GM19239 (cell line): ENCODE measurements at regions not wholly inside any gene's neighbourhood (a gene's known extent, or its start where the extent isn't known, plus 50 kb on each side); places are given as distances from the start of the nearest gene placed in this dataset.
"Not testable (repeated sequence)": the region's sequence is repeated elsewhere in the genome, so short reads cannot be mapped to it uniquely, and the experiment has no call there.

Source experiments
- DNase-seq: peaks from one replicate; pipeline ENCODE4 v3.0.0; 2011; ENCODE audit warnings: low spot score; ENCODE audit not compliant: insufficient read length
- FAIRE-seq: peaks from 2 replicates; lab custom pipeline; 2011; peaks lifted over from hg19 to GRCh38; lab: Jason Lieb, UNC

DNA sequence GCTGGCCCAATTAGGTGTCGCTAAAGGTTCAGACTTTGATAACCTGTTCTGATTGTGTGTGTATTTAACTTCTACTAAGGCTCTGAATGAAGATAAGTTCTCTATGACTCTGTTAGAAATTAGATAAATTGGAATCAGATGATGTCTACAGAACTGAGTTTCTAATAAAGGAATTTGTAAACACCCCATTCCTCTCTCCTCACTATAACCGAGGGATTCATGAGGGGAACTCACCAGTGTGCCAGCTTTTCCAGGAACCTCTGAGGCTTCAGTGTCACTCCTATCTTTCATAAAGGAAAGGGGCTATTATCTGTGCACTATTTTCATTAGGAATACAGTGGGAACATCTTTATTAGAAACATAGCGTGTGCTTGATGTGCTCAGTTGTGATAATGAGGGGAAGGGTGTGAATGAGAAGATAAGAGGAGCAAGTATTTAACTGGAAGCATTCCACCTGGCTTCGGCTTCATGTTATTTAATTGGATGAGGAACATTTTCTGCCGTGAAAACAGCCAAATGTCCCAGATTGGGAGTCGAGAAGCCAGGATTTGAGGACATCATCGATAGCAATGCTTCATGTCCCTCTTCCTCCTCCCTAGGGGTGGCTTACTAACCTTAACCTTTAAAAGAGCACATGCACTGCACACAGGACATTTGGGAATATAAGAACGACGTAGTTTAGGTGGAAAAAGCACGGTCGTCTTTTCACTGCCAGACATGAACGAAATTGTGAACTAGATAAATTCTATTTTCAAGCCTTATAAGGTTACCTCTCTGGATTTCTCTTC, 84.8 kb upstream of the TCF4 start:
- no peak for FAIRE-seq
- no peak for DNase-seq

DNA sequence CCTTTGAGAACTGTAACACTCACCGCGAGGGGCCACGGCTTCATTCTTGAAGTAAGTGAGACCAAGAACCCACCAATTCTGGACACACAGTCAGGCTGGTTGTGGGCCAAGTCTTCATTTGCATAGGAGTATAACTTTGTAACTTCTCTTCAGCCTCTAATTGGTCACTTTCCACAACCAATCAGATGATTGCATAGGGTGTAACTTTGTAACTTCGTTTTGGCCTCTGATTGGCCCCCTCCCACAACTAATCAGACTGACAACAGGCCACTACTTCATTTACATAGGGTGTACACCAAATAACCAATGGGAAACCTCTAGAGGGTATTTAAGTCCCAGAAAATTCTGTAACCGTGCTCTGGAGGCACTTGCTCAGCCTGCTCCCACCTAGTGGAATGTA, 77.5 kb upstream of the TCF4 start:
- no peak for DNase-seq
- FAIRE-seq, result no peak

DNA sequence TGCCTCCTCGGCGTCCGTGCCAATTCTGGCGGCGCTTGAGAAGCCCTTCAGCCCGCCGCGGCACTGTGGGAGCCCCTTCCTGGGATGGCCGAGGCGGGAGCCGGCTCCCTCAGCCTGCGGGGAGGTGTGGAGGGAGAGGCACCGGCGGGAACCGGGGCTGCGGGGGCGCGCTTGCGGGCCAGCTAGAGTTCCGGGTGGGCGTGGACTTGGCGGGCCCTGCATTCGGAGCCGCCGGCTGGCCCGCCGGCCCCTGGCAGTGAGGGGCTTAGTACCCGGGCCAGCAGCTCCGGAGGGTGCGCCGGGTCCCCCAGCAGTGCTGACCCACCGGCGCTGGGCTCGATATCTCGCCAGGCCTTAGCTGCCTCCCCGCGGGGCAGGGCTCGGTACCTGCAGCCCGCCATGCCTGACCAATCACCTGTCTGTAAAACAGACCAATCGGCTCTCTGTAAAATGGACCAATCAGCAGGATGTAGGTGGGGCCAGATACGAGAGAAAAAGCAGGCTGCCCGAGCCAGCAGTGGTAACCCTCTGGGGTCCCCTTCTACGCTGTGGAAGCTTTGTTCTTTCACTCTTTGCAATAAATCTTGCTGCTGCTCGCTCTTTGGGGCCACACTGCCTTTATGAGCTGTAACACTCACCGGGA, 76.9 kb upstream of the TCF4 start:
- DNase-seq, FAIRE-seq: not testable (repeated sequence)

DNA sequence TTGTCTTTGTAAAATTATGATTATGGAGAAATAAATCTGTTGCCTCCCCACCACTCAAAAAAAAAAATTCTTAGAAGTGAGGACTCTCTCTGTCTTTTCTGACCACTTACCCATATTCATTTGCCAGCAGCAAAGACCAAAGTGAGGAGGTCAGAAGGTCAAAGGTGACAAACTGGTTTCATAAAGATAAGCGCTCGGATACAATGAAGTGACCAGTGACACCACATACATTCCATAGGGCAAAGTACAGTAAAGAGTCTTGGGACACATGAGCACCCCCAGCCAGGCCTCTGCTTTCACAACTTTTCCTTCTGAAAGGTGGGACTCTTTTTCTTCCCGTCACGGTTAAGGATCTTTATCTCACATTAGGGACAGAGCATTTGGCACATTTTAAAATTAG, 75.9 kb upstream of the TCF4 start:
- FAIRE-seq, result no peak

DNA sequence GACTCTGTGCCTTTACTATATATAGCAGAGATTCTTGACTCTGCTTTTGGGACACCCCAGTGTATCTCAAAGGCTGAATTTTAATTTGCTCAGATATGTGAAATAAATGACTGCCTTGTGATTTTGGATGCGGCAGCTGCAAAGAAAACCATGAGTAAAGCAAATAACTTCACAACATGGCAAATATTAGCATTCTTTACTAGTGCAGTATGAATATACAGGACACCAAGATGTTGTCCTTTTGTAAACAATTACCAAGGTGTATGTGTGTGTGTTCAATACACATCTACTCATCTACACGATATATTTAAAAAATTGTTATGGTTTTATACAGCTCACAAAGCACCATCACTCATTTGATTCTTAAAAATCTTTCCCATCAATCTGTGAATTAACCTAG, 70.6 kb upstream of the TCF4 start:
- FAIRE-seq, result no peak

More for the DNA sequence above, 75.9 kb upstream of the TCF4 start:
- DNase-seq, result no peak

DNA sequence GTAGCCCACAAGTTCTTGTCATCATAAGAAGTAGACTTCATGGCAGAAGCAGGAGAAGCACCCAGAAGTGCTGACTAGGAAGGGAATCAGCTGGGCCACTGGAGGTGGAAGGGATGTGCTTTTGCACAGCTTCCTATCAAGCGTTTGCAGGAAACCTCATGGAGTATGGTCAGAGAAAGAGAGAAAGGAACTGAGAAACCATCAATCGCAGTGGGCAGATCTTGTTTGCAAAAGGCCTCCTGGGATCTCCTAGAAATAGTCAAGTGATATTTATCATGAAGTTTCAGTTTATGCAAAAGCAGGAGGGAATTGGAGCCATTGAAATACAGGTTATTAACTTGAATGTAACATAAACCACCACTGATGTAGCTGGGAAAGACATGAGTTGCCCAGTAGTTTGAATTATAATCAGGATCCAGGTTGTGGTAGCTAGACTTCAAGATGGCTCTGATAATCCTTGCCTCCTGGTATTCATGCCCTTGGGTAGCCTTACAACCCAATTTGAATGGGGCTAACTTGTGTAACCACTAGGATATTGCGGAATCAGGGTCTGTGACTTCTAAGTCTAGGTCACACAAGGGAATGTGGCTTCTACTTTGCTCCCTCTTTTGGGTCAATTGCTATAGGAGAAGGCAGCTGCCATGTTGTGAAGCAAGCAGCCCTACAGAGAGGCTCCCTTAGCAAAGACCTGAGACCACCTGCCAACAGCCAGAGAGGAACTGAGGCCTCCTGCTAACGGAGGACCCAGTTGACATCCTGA, 69.8 kb upstream of the TCF4 start:
- DNase-seq (no peak), FAIRE-seq (no peak)

More for the DNA sequence above, 70.6 kb upstream of the TCF4 start:
- DNase-seq, result no peak

DNA sequence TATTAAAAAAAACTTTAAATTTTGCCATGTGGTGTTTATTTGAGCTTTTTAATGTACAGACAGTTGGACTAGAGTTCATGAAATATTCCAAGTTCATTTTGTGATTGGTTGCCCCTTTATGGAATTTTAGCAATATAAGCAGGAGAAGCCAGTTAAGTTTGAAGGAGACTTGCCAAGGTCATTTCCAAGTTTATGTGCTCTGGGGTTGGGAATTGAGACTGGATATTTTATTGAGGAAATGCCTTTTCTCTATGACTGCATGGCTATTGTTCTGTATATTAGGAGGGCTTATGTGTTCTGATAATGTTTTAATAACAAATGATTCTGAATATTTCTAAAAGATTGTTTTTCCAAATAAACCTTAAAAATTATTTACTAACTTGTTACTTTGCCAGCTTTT, 67.0 kb upstream of the TCF4 start:
- FAIRE-seq, result no peak
- no peak for DNase-seq

DNA sequence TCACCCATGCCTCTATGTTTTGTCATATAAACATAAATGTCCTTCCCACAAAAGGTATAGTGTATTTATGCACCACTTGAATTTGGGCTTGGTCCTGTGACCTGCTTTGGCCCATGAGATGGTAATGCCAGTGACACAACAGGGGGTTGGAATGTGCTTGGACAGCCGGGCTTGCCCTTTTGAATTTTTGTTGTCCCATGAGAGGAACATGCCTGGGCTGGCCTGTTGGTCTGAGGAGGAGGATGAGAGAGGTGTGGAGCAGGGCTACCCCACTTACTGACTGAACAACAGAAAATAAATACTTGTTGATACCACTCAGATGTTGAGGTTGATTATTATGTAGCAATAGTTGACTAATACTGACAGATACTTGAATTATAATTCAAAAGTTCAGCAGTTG, 63.2 kb upstream of the TCF4 start:
- no peak for FAIRE-seq
- DNase-seq, result no peak

DNA sequence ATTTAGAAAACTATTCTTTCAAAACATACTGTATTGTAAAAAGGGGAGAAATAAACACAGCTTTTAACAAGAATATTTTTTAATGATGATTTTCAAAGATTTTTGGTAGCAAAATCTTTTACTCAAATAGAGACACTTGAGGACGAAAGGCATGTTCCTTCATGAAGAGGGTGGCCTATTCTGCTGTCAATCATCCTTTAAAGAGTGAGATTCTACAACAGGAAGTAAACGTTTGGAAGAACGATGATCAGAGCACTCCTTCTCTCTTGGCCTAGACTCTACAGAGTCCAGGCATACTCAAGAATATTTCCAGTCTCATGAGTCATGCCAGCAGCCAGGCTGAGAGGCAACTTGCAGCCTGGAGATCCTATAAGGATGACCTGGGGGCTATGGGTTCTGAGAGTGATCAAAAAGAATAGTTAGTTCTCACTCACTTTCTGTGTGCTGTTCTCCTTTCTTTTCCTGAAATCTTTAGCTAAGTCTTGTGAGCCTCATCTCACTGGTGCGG, 62.4 kb upstream of the TCF4 start:
- DNase-seq (no peak), FAIRE-seq (no peak)

DNA sequence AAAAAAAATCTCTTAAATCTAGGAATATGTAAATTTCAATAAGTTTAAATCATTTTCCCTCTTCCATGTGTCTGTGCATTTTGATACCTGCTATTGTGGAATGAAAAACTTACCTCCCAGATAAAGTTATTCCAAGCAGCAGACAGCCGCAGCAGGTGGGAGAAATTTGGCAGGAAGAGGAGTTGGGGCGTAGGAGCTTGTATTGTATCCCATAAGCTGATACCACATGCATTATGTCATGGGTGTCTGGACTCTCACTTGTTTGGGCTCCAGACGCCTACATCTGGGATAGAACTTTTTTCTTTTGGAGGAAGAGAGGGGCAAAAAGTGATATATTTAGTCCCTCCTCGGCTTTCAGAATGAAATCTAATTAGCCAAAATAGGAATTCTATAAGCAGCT, 59.3 kb upstream of the TCF4 start:
- no peak for DNase-seq
- FAIRE-seq, result no peak

DNA sequence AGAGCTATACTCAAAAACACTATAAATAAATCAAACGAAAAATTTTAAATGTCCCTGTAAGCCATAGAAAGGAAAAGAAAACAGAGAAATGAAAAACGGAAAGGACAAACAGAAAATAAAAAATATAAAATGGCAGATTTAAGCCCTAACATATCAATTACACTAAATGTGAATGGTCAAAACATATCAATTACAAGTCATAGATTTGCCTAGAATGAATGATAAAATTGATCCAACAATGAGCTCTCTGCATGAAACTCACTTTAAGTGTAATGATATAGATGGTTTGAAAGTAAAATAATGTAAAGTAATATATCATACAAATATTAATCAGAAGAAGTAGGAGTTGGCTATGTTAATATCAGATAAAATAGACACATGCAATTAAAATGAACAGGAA, 54.2 kb upstream of the TCF4 start:
- FAIRE-seq (no peak), DNase-seq (no peak)

DNA sequence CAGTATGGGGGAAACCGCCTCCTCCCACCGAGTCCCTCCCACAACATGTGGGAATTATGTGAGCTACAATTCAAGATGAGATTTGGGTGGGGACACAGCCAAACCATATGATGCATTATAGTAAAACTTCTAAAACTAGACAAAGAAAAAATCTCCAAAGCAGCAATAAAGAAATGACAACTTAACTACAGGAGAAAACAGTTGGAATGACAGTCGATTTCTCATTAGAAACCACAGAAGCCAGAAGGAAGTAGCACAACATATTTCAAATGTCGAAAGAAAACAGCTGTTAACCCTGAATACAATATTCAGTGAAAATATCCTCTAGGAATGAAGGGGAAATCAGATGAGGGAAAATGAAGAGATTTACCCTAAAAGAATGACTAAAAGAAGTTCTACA, 53.5 kb upstream of the TCF4 start:
- no peak for FAIRE-seq
- DNase-seq, result no peak
